ENCODE measurements at regions not wholly inside any gene's neighbourhood (a gene's known extent, or its start where the extent isn't known, plus 50 kb on each side); places are given as distances from the start of the nearest gene placed in this dataset.

DNA sequence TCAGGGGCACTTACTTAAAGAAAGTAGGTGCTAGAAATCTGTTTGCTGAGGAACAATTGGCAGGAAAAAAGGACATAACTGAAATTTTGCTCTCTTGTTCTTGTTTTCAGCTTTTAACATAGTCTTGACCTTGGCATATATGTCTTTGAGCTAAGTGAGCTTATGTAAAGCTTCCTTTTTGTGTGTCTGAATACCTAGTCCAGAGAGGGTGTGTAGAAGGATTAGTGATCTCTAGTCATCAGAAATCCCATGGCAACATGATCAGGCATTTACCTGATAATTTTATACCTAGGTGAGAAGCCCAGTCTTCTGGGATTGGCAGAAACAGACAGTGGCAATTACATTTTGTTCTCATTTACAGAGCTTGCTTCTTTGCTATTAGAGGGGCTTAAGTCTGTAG is 166.1 kb downstream of the SNAPC1 start:
- DNase-seq (ENCODE audit: low spot score), result no peak
- TF ChIP-seq, protein P1, sequence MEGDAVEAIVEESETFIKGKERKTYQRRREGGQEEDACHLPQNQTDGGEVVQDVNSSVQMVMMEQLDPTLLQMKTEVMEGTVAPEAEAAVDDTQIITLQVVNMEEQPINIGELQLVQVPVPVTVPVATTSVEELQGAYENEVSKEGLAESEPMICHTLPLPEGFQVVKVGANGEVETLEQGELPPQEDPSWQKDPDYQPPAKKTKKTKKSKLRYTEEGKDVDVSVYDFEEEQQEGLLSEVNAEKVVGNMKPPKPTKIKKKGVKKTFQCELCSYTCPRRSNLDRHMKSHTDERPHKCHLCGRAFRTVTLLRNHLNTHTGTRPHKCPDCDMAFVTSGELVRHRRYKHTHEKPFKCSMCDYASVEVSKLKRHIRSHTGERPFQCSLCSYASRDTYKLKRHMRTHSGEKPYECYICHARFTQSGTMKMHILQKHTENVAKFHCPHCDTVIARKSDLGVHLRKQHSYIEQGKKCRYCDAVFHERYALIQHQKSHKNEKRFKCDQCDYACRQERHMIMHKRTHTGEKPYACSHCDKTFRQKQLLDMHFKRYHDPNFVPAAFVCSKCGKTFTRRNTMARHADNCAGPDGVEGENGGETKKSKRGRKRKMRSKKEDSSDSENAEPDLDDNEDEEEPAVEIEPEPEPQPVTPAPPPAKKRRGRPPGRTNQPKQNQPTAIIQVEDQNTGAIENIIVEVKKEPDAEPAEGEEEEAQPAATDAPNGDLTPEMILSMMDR (IDR thresholded peaks at IDR 0.05), result no peak
- no peak overlapping the region for H3K27ac ChIP-seq
- no peak overlapping the region for H3K4me3 ChIP-seq

DNA sequence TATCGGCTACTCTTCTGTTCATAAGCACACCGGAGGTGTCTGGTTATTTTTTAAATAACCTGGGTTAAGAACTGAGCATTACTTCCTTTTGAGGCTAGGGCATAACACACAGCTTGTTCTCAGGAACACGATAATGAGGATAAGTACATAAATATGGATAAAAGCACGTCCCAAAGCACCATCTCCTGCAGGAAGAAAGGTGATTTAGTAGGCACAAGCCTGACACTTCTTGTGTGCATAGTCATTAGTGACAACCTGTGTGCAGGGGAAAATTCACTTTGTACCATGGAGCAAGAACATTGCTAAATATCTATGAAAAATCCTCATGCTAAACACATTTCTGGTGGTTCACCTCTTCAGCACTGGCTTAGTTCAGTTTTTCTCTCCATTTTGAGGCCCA is 166.5 kb downstream of the SNAPC1 start:
- TF ChIP-seq, protein P1 (IDR thresholded peaks at IDR 0.05), result no peak
- DNase-seq (ENCODE audit: low spot score), result no peak
- no peak overlapping the region for H3K27ac ChIP-seq
- H3K4me3 ChIP-seq, result no peak overlapping the region

DNA sequence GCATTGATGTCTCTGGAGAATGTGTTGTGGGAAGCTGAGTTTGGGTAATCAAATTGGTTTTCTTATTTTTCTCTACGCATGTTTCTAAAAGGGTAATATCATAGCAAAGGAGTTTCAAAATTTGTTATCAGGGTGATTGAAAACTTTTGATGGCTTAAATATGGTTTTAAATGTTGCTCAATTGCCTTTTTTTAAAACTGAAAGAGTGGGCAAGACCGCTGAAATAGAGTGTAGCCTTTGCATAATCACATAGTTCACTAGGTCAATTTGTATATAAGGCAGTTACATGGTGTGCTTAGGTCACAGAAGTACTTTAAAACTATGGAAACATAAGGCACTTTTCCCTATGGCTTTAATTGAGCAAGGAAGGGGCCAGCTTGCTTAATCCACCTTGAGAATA is 167.4 kb downstream of the SNAPC1 start:
- no peak overlapping the region for H3K27ac ChIP-seq
- DNase-seq (ENCODE audit: low spot score), result no peak
- TF ChIP-seq, protein P1 (IDR thresholded peaks at IDR 0.05), result no peak
- no peak overlapping the region for H3K4me3 ChIP-seq

DNA sequence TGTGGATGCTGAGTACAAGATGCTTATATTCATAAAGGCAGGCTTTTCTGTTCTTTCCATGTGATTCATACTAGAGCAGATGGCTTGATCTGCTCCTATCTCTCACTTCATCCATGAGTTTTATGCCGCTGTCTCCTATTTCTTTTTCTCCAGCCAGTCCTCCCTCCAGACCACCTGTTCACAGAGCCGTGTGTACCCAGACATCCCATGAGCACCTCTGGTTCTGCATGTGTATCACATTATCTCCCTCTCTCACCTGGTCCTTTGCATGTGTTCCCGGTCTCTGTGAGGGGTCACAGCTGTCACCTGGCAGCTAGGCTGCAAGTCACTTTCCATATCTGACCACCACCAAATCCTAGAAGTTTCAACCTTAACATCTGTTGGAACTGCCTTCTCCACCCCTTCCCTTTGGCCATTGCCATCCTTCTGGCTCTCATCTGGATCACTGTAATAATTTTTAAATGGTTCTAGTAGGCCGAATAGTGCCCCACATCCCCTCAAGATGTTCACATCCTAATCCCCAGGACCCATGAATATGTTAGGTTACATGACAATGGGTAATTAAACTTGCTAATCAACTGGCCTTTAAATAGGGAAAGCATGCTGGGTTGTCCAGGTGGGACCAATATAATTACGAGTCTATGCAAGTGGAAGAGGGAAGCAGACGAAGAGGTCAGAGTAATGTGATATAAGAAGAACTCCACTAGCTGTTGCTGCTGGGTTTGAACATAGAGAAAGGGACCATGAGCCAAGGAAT is 168.1 kb downstream of the SNAPC1 start:
- no peak overlapping the region for H3K4me3 ChIP-seq
- no peak for DNase-seq (ENCODE audit: low spot score)
- no peak overlapping the region for H3K27ac ChIP-seq
- TF ChIP-seq, protein P1 (IDR thresholded peaks at IDR 0.05), result no peak

DNA sequence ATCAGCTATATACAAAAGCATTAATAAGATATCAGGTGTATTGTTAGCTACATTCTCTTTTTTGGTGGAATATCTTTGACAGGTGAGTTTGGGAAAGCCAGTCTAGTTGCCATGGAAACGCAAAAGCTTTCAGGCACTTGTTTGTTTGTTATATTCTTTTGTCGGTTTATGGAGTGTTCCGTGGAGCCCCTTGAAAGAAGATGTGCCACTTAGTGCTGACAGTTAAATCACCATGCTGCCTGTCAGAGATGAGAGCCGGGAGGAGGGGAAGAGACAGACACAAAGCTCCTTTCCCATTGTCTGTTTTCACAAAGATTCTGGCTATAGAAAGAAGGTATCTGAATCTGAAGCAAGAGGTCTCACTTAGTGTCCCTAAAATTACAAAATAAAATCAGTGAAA is 170.8 kb downstream of the SNAPC1 start:
- Histone ChIP-seq H3K4me3 (no peak overlapping the region), H3K27ac (no peak overlapping the region)
- no peak for DNase-seq (ENCODE audit: low spot score)
- TF ChIP-seq, protein P1 (IDR thresholded peaks at IDR 0.05), result no peak

DNA sequence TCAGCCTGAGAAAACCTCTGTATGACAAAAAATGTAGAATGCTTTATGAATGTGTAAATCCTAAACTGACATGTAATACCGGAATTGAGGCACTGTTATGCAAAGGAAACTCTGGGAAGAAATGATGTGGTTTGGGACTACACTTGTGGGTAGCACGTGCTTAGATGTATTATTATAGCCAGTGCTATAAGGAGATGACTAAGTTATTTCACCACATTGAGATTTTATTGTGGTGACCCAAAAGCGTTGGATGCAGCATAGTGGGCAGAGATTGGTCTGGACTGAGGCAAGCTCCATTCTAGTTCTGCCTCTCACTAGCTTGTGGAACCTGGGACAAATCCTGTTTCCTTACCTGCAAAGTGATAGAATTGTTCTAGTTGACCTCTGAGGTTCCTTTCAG is 172.2 kb downstream of the SNAPC1 start:
- H3K27ac ChIP-seq, result no peak overlapping the region
- DNase-seq (ENCODE audit: low spot score), result no peak
- TF ChIP-seq, protein P1 (IDR thresholded peaks at IDR 0.05), result no peak
- no peak overlapping the region for H3K4me3 ChIP-seq

DNA sequence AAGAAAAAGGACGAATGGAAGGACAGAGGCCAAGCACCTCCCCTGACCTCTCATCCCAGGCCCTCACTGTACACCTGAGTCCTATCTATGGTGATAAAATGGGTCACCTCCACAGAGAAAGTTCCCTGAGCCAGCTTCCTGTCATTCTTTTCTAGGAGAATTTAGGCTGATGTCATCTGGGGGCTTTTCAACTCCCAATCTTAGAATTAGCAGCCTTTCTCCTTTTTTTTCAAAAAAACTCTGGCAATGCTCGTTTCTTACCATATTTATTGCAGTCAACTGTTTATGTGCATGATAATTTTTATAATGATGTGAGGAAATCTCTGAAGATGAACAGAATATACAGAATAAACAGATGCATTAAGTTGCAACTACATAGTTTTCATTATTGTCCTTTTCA is 177.6 kb downstream of the SNAPC1 start:
- TF ChIP-seq, protein P1 (IDR thresholded peaks at IDR 0.05), result no peak
- no peak overlapping the region for H3K4me3 ChIP-seq
- no peak for DNase-seq (ENCODE audit: low spot score)
- H3K27ac ChIP-seq, result no peak overlapping the region
